Ascending aorta (tissue), 2 donors: ENCODE measurements at regions not wholly inside any gene's neighbourhood (a gene's known extent, or its start where the extent isn't known, plus 50 kb on each side); places are given as distances from the start of the nearest gene placed in this dataset.
A peak's percentile ranks its signal among the peaks of the same experiment; 100 is the strongest.

Source experiments
- DNase-seq, 2 donors: peaks; one replicate each; pipeline ENCODE4 v3.0.0-alpha.2; 2019; ENCODE audit warnings: low spot score in 2 of 2
- H3K27ac ChIP-seq, 2 donors: fragments of 200-600 bp; sonication (generic); one replicate each; pipeline ENCODE4 v1.5.1; 2016 to 2017; ENCODE audit warnings: mild to moderate bottlenecking in 1 of 2
- H3K27me3 ChIP-seq: fragments of 200-600 bp; sonication (generic); one replicate; pipeline ENCODE4 v1.5.1; 2017
- H3K36me3 ChIP-seq, 2 donors: fragments of 200-600 bp; sonication (generic); one replicate each; pipeline ENCODE4 v1.5.1; 2016
- H3K4me1 ChIP-seq, 2 donors: fragments of 200-600 bp; sonication (generic); one replicate each; pipeline ENCODE4 v1.5.1; 2016 to 2017; ENCODE audit warnings: mild to moderate bottlenecking in 1 of 2
- H3K4me3 ChIP-seq, 2 donors: fragments of 200-600 bp; sonication (generic); one replicate each; pipeline ENCODE4 v1.5.1; 2016 to 2017; ENCODE audit warnings: mild to moderate bottlenecking in 1 of 2
- H3K9me3 ChIP-seq, 2 donors: fragments of 200-600 bp; sonication (generic); one replicate each; pipeline ENCODE4 v1.5.1; 2016
- intact Hi-C: fragments of 100-400 bp; cut with DNase I; formaldehyde crosslinking; loops from one replicate; pipeline ENCODE4 v1.15.1; 2023
- TF ChIP-seq, protein P1 (sequence below), 3 experiments: fragments of 200-600 bp in 2 of 3; fragments of 450-650 bp in 1 of 3; sonication (generic) in 2 of 3; IDR thresholded peaks; one replicate each; pipeline ENCODE4 v1.5.1; 2016 to 2019; ENCODE audit warnings: antibody characterized with exemption in 3 of 3, mild to moderate bottlenecking in 1 of 3, moderate library complexity in 1 of 3

DNA sequence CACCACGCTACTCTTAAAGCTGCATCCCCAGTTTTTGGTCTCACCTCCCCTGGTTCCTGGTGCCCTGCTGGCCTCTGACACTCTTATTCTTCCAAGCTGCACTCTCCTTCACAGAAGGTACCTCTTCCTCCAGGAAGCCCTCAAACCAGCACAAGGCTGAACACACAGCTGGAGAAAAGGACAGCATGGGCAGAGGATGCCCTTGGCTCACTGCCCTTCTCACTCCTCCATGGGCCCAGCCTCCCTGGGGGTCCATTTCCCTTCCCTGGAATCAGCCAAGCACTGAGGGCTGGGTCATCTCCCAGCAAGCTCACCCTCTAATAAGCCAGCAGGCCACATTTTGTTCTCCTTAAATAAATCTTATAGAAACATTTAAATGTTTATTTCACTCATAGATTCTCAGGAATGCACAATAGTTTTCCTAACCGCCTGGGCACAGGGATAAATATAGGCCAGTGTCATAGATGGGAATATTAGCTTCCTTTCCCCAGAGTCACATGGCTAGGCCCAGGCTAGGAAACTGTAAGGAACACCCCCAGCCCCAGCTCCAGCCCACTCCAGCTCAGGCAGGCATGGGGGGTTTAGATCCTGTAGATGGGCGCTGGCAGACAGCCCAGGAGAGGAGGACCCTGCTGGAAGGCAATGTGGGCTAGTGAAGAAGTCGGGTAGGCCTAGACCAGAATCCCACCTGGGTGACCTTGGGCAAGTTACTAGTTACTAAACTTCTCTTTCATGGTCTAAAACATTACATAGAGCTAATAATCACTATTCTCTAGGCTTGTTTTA lies 51.5 kb downstream of the IRAG1 start:
- Histone ChIP-seq H3K4me1 (peaks cover 34 to 62% of the 10 kb centered on the region in 2 donors), H3K9me3 (no peaks in the 10 kb centered on the region), H3K27me3 (no peaks in the 10 kb centered on the region), H3K36me3 (peaks cover 10 to 26% of the 10 kb centered on the region in 2 donors), H3K4me3 (no peak overlapping the region), H3K27ac (peak overlapping the region; percentile 88 to 93)
- intact Hi-C loops = no loop called here
- DNase-seq = no peak
- TF ChIP-seq, protein P1, sequence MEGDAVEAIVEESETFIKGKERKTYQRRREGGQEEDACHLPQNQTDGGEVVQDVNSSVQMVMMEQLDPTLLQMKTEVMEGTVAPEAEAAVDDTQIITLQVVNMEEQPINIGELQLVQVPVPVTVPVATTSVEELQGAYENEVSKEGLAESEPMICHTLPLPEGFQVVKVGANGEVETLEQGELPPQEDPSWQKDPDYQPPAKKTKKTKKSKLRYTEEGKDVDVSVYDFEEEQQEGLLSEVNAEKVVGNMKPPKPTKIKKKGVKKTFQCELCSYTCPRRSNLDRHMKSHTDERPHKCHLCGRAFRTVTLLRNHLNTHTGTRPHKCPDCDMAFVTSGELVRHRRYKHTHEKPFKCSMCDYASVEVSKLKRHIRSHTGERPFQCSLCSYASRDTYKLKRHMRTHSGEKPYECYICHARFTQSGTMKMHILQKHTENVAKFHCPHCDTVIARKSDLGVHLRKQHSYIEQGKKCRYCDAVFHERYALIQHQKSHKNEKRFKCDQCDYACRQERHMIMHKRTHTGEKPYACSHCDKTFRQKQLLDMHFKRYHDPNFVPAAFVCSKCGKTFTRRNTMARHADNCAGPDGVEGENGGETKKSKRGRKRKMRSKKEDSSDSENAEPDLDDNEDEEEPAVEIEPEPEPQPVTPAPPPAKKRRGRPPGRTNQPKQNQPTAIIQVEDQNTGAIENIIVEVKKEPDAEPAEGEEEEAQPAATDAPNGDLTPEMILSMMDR (IDR thresholded peaks at IDR 0.05) = no peak

DNA sequence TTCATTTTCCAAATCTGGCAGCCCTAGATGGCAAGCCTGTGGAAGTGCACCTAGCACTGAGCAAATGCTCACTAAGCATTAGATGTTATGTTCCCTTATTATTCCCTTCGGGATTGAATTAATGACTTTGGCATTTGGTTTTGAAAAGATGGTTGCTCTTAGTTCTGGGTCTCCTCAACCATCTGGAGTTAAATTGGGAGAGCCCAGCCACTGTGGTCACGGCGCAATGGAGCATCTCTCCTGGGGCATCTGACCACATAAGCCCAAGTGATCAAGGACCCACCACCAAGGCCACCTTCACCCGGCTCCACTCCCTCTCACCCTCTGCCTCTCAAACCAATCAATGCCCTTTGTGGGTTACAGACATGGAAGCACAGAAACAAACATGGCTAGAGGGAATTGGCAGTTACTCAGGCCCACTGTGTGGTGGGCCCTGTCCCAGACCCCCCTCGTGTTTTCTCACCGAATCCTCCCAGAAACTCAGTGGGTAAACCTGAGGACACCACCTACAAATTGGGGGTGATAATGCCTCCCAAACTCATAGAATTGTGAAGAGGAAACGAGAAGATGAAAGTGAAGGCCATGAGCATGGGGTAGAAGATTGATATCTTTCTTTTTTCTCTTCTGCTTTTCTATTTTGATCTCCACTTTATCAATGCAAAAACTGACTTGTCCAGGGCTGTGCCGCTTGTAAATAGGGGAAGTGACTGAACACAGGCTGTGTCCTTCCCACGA lies 52.2 kb downstream of the IRAG1 start:
- Histone ChIP-seq H3K9me3 (no peaks in the 10 kb centered on the region), H3K27ac (peak overlapping the region; percentile 88 to 93), H3K36me3 (peaks cover 8 to 25% of the 10 kb centered on the region in 2 donors), H3K4me3 (no peak overlapping the region), H3K4me1 (peaks cover 29 to 54% of the 10 kb centered on the region in 2 donors), H3K27me3 (no peaks in the 10 kb centered on the region)
- no peak for DNase-seq
- TF ChIP-seq, protein P1 (IDR thresholded peaks at IDR 0.05) = no peak
- intact Hi-C loops = no loop called here

DNA sequence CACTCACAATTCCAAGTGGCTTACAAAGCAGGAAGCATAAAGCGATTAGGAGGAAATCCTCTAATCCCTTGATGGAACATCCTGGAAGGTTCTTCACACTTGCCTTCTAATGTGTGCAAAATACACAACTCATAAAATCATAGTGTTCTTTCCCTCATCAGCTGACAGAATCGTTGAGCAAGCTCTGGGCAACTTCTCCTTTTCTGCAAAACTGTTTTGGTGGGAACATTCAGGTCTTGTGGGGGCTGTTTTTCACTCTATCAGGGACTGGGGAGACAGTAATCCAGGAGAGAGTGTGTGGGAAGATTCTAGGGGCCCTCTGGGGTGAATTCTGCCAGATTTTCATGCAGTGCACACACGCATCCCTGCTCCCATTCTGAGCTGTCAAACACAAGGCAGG lies 53.2 kb downstream of the IRAG1 start:
- TF ChIP-seq, protein P1 (IDR thresholded peaks at IDR 0.05) = no peak
- peaks cover 18 to 31% of the 10 kb centered on the region in 2 donors for H3K36me3 ChIP-seq
- peak overlapping the region; percentile 88 to 93 for H3K27ac ChIP-seq
- no peaks in the 10 kb centered on the region for H3K9me3 ChIP-seq
- H3K4me1 ChIP-seq = peaks cover 28 to 44% of the 10 kb centered on the region in 2 donors
- intact Hi-C loops = no loop called here
- no peak overlapping the region for H3K4me3 ChIP-seq
- DNase-seq = no peak
- H3K27me3 ChIP-seq = no peaks in the 10 kb centered on the region

DNA sequence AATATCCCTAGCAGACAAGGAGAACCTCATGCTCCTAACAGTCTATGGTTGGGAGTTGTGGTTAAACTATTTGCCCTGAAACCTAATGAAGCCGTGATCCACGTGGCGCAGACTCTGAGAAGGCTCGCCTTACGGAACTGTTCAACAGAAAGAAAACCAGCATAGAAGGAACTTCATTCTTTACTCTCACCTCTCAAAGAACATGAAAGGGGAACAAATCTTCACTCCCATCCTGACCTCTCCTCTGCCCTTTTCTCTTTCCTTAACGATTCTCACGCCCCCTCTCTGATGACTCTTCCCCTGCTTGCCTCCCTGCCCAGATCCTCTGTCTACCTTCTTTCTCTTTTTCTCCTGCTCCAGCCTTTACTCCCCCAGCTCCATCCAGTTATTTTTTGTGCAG lies 54.2 kb downstream of the IRAG1 start:
- Histone ChIP-seq H3K27ac (peak overlapping the region; percentile 88 to 93), H3K9me3 (no peaks in the 10 kb centered on the region), H3K4me1 (peaks cover 28 to 38% of the 10 kb centered on the region in 2 donors), H3K27me3 (no peaks in the 10 kb centered on the region), H3K4me3 (no peak overlapping the region), H3K36me3 (peaks cover 21 to 36% of the 10 kb centered on the region in 2 donors)
- DNase-seq = no peak
- TF ChIP-seq, protein P1 (IDR thresholded peaks at IDR 0.05) = no peak
- intact Hi-C loops = no loop called here

DNA sequence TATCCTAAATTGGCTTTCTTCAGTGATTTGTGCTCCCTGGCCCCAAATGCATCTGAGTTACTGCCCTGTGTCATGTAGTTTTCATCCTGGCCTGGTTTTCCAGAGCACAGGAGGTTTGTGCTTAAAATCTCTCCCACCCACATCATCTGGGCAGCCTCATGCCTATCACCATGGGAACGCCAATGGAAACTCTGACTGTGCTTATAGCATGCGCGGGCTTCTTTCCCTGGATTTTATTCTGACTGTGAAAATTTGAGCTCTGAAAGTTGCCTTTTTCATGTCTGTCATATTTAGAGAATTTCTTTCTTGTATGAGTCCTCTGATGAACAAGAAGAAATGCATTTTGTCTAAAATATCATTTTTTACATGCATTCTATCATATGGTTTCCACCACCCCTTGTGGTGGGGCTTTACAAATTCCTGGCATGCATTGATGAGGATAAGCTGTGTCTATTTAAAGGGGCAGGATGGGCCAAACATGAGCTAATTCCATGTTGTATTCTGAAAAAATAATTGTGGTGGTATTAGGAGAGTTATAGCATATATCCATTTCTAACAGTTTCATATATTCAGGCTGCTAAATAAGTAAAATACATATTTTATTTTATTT lies 55.1 kb downstream of the IRAG1 start:
- Histone ChIP-seq H3K27me3 (no peaks in the 10 kb centered on the region), H3K4me1 (peaks cover 28 to 35% of the 10 kb centered on the region in 2 donors), H3K4me3 (no peak overlapping the region), H3K9me3 (no peaks in the 10 kb centered on the region), H3K27ac (peak overlapping the region; percentile 88 to 93), H3K36me3 (peaks cover 27 to 43% of the 10 kb centered on the region in 2 donors)
- intact Hi-C loops = no loop called here
- TF ChIP-seq, protein P1 (IDR thresholded peaks at IDR 0.05) = no peak
- peak in 1 of 2 donors; percentile 81 for DNase-seq
